ENCODE measurements at regions not wholly inside any gene's neighbourhood (a gene's known extent, or its start where the extent isn't known, plus 50 kb on each side); places are given as distances from the start of the nearest gene placed in this dataset.
"Not testable (repeated sequence)": the region's sequence is repeated elsewhere in the genome, so short reads cannot be mapped to it uniquely, and the experiment has no call there.

GRCh38 chr3:198146559-198147164 lies 186.6 kb downstream of the LMLN start:
- not testable (repeated sequence) for H3K36me3 Mint-ChIP-seq (ENCODE audit: low read depth); H3K27me3 Mint-ChIP-seq (ENCODE audit: low read depth); H3K4me3 Mint-ChIP-seq; H3K27ac Mint-ChIP-seq; H3K9me3 Mint-ChIP-seq
- peaks cover 11% of the 10 kb centered on the region for H3K4me1 Mint-ChIP-seq

GRCh38 chr3:198147213-198147612 lies 187.2 kb downstream of the LMLN start:
- peaks cover 11% of the 10 kb centered on the region for H3K4me1 Mint-ChIP-seq
- H3K4me3 Mint-ChIP-seq; H3K36me3 Mint-ChIP-seq (ENCODE audit: low read depth); H3K27me3 Mint-ChIP-seq (ENCODE audit: low read depth); H3K27ac Mint-ChIP-seq; H3K9me3 Mint-ChIP-seq: not testable (repeated sequence)

GRCh38 chr3:198147993-198148392 lies 188.0 kb downstream of the LMLN start:
- not testable (repeated sequence) for H3K4me3 Mint-ChIP-seq; H3K9me3 Mint-ChIP-seq; H3K27me3 Mint-ChIP-seq (ENCODE audit: low read depth); H3K36me3 Mint-ChIP-seq (ENCODE audit: low read depth); H3K27ac Mint-ChIP-seq
- peaks cover 11% of the 10 kb centered on the region for H3K4me1 Mint-ChIP-seq
- peak in 2 of 3 experiments; percentile 9 to 15 for TF ChIP-seq CTCF (IDR thresholded peaks at IDR 0.05; ENCODE audit: unreplicated experiment in 3 of 3)

- not testable (repeated sequence) for H3K4me1 Mint-ChIP-seq; H3K27me3 Mint-ChIP-seq (ENCODE audit: low read depth); H3K27ac Mint-ChIP-seq; H3K4me3 Mint-ChIP-seq; H3K36me3 Mint-ChIP-seq (ENCODE audit: low read depth); H3K9me3 Mint-ChIP-seq
Measured at GRCh38 chr3:198149904-198150303, 189.9 kb downstream of the LMLN start.

GRCh38 chr3:198151867-198152266 lies 191.8 kb downstream of the LMLN start:
- not testable (repeated sequence) for H3K4me1 Mint-ChIP-seq; H3K9me3 Mint-ChIP-seq; H3K4me3 Mint-ChIP-seq; H3K36me3 Mint-ChIP-seq (ENCODE audit: low read depth); H3K27me3 Mint-ChIP-seq (ENCODE audit: low read depth); H3K27ac Mint-ChIP-seq

- not testable (repeated sequence) for H3K27ac Mint-ChIP-seq; H3K27me3 Mint-ChIP-seq (ENCODE audit: low read depth); H3K9me3 Mint-ChIP-seq; H3K36me3 Mint-ChIP-seq (ENCODE audit: low read depth); H3K4me1 Mint-ChIP-seq; H3K4me3 Mint-ChIP-seq
Measured at GRCh38 chr3:198155771-198156170, 195.8 kb downstream of the LMLN start.

GRCh38 chr3:198157231-198157868 lies 197.3 kb downstream of the LMLN start:
- peak in 1 of 3 experiments; percentile 10 for TF ChIP-seq CTCF (IDR thresholded peaks at IDR 0.05; ENCODE audit: unreplicated experiment in 3 of 3)
- not testable (repeated sequence) for H3K27me3 Mint-ChIP-seq (ENCODE audit: low read depth); H3K36me3 Mint-ChIP-seq (ENCODE audit: low read depth); H3K9me3 Mint-ChIP-seq; H3K27ac Mint-ChIP-seq; H3K4me1 Mint-ChIP-seq
- peak overlapping the region in 2 of 3 experiments; percentile 72 to 75 for H3K4me3 Mint-ChIP-seq

GRCh38 chr3:198158007-198158406 lies 198.0 kb downstream of the LMLN start:
- not testable (repeated sequence) for H3K4me1 Mint-ChIP-seq; H3K27ac Mint-ChIP-seq; H3K36me3 Mint-ChIP-seq (ENCODE audit: low read depth); H3K27me3 Mint-ChIP-seq (ENCODE audit: low read depth); H3K9me3 Mint-ChIP-seq
- peak overlapping the region; percentile 62 to 75 (median 72) for H3K4me3 Mint-ChIP-seq

GRCh38 chr3:198167339-198168039 lies 207.5 kb downstream of the LMLN start:
- H3K36me3 Mint-ChIP-seq (ENCODE audit: low read depth); H3K27me3 Mint-ChIP-seq (ENCODE audit: low read depth); H3K4me1 Mint-ChIP-seq; H3K9me3 Mint-ChIP-seq; H3K27ac Mint-ChIP-seq; H3K4me3 Mint-ChIP-seq: not testable (repeated sequence)
- TF ChIP-seq CTCF (IDR thresholded peaks at IDR 0.05; ENCODE audit: unreplicated experiment in 3 of 3) = peak; percentile 84 to 91 (median 86)

GRCh38 chr3:198170781-198171180 lies 210.8 kb downstream of the LMLN start:
- not testable (repeated sequence) for H3K27me3 Mint-ChIP-seq (ENCODE audit: low read depth); H3K4me3 Mint-ChIP-seq; H3K4me1 Mint-ChIP-seq; H3K9me3 Mint-ChIP-seq; H3K36me3 Mint-ChIP-seq (ENCODE audit: low read depth); H3K27ac Mint-ChIP-seq

- not testable (repeated sequence) for H3K36me3 Mint-ChIP-seq (ENCODE audit: low read depth); H3K27me3 Mint-ChIP-seq (ENCODE audit: low read depth); H3K4me1 Mint-ChIP-seq; H3K27ac Mint-ChIP-seq; H3K4me3 Mint-ChIP-seq; H3K9me3 Mint-ChIP-seq
Measured at GRCh38 chr3:198173080-198173479, 213.1 kb downstream of the LMLN start.
